ENCODE measurements at regions not wholly inside any gene's neighbourhood (a gene's known extent, or its start where the extent isn't known, plus 50 kb on each side); places are given as distances from the start of the nearest gene placed in this dataset.
A peak's percentile ranks its signal among the peaks of the same experiment; 100 is the strongest.

DNA sequence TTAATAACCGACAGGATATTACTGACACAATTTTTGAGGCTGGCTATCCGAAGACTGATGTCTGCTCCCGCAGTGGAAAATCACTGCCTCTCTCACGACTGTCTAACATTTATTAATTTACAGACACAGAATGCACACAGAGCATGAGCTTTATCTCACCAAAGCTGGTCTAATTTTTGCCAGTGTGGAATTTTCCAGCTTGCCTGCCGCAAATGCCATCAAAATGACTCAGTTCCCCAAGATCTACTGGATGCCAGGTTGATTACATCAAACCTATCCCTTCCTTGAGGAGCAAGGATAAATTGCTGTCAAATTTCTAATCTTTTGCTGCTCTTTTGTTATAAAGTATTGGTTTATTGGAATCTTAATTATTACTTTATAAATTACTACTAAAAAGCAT is 1775.1 kb upstream of the PCDH20 start:
- TF ChIP-seq, protein P1, sequence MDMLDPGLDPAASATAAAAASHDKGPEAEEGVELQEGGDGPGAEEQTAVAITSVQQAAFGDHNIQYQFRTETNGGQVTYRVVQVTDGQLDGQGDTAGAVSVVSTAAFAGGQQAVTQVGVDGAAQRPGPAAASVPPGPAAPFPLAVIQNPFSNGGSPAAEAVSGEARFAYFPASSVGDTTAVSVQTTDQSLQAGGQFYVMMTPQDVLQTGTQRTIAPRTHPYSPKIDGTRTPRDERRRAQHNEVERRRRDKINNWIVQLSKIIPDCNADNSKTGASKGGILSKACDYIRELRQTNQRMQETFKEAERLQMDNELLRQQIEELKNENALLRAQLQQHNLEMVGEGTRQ (IDR thresholded peaks at IDR 0.05; ENCODE audit: low read depth, low read length) = no peak
- TF ChIP-seq POLR2A (IDR thresholded peaks at IDR 0.05; ENCODE audit: low read depth, low read length) = no peak
- no peak for TF ChIP-seq MXI1 (IDR thresholded peaks at IDR 0.05; ENCODE audit: borderline replicate concordance, low read depth, low read length)
- TF ChIP-seq, protein P2, sequence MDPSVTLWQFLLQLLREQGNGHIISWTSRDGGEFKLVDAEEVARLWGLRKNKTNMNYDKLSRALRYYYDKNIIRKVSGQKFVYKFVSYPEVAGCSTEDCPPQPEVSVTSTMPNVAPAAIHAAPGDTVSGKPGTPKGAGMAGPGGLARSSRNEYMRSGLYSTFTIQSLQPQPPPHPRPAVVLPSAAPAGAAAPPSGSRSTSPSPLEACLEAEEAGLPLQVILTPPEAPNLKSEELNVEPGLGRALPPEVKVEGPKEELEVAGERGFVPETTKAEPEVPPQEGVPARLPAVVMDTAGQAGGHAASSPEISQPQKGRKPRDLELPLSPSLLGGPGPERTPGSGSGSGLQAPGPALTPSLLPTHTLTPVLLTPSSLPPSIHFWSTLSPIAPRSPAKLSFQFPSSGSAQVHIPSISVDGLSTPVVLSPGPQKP (IDR thresholded peaks at IDR 0.05; ENCODE audit: borderline replicate concordance, low read depth, low read length) = no peak
- no peak for TF ChIP-seq RAD21 (IDR thresholded peaks at IDR 0.05; ENCODE audit: low read length)
- no peak for TF ChIP-seq BHLHE40 (IDR thresholded peaks at IDR 0.05; ENCODE audit: low read depth, low read length)
- TF ChIP-seq CEBPB (IDR thresholded peaks at IDR 0.05; ENCODE audit: low read depth, low read length) = no peak
- no peak for TF ChIP-seq NFE2L2 (IDR thresholded peaks at IDR 0.05; ENCODE audit: low read depth, low read length)
- no peak for TF ChIP-seq FOS (IDR thresholded peaks at IDR 0.05; ENCODE audit: low read depth, low read length)

More for the DNA sequence above, 1775.1 kb upstream of the PCDH20 start:
- in situ Hi-C loops (cut with MboI; ENCODE audit: low sequenced_read_pairs) = no loop called here
- Histone ChIP-seq H3K23ac (ENCODE audit: low read depth, low read length) (no peak overlapping the region), H3K14ac (replicated peaks; ENCODE audit: low read depth, low read length) (no peak overlapping the region), H4K8ac (ENCODE audit: low read depth in 2 of 2, low read length in 2 of 2) (peak overlapping the region in 1 of 2 experiments; percentile 65; a peak in 1 of 4 replicates), H3K4me2 (ENCODE audit: low read depth, low read length) (no peak overlapping the region), H4K5ac (ENCODE audit: low read depth, low read length) (peak overlapping the region; percentile 42; the same call in 1 of the 2 replicates), H4K20me1 (ENCODE audit: insufficient read depth, low read length) (no peaks in the 10 kb centered on the region), H3K18ac (ENCODE audit: low read depth, low read length) (peak overlapping the region; percentile 68; the same call in 1 of the 2 replicates), H3K9ac (ENCODE audit: low read depth, low read length) (no peak overlapping the region), H2AFZ (replicated peaks; ENCODE audit: low read length, poor library complexity) (no peak overlapping the region), H2BK5ac (ENCODE audit: low read depth, low read length, poor library complexity, severe bottlenecking) (peak overlapping the region; percentile 50), H3K9me1 (ENCODE audit: insufficient read depth, low read length) (no peaks in the 10 kb centered on the region), H3K4ac (ENCODE audit: low read depth, low read length) (no peak overlapping the region), H2BK15ac (ENCODE audit: low read depth, low read length) (no peak overlapping the region), H3K27ac (ENCODE audit: insufficient read depth, low read length) (no peak overlapping the region), H2BK120ac (ENCODE audit: low read depth, low read length) (peak overlapping the region; percentile 5; the same call in 1 of the 2 replicates), H3K4me3 (ENCODE audit: insufficient read depth, low read depth, low read length) (no peak overlapping the region), H3K27me3 (ENCODE audit: control insufficient read depth, insufficient read depth, low read length) (no peaks in the 10 kb centered on the region), H2AK9ac (replicated peaks; ENCODE audit: low read depth, low read length, poor library complexity) (no peak overlapping the region), H3K4me1 (ENCODE audit: control insufficient read depth, insufficient read depth, low read length) (peaks cover 2% of the 10 kb centered on the region; the same call in 1 of the 2 replicates), H3K9me3 (ENCODE audit: control insufficient read depth, insufficient read depth, low read length) (no peaks in the 10 kb centered on the region), H3K79me1 (ENCODE audit: low read depth in 1 of 2, low read length in 2 of 2) (no peaks in the 10 kb centered on the region), H4K91ac (ENCODE audit: insufficient read depth, low read depth, low read length) (no peak overlapping the region), H2AK5ac (ENCODE audit: low read depth, low read length) (no peak overlapping the region), H2BK20ac (ENCODE audit: low read depth, low read length) (peak overlapping the region; percentile 46; the same call in 1 of the 2 replicates), H3K56ac (ENCODE audit: extremely low read depth, insufficient read depth, low read length) (no peak overlapping the region), H3K36me3 (ENCODE audit: control insufficient read depth, insufficient read depth, low read length) (no peaks in the 10 kb centered on the region)
- no TSS peak for BruUV-seq (replicated peaks)
- DNase-seq = peak; percentile 53
- intact Hi-C loops (cut with micrococcal nuclease) = no loop called here
- dilution Hi-C loops (cut with HindIII; ENCODE audit: low sequenced_read_pairs, unreplicated experiment) = no loop called here
- CTCF ChIA-PET = no interaction called here
- no peak for ATAC-seq (ENCODE audit: low read depth)
- WGBS, 2 experiments (ENCODE audit: extremely low coverage in 2 of 2, insufficient read length in 1 of 2) = 100% methylated on average over 1 of the region's 5 CpGs; no CpG with 5 or more reads in 1 of the 2 experiments
- POLR2A ChIA-PET (ENCODE audit: unreplicated experiment) = no interaction called here
